Cardiac fibroblast (primary cell): ENCODE measurements at regions not wholly inside any gene's neighbourhood (a gene's known extent, or its start where the extent isn't known, plus 50 kb on each side); places are given as distances from the start of the nearest gene placed in this dataset.

Source experiments
- DNase-seq, 2 donors: peaks; one replicate each; pipeline versions ENCODE4 v3.0.0 to v3.0.0-alpha.2; 2010; ENCODE audit warnings: low read depth in 2 of 2
- H3K4me3 ChIP-seq, 2 donors: replicated peaks in 1 of 2; 1 replicate in 1 of 2; 2 replicates in 1 of 2; pipeline ENCODE4 v1.5.1; 2011; ENCODE audit warnings: low read depth in 2 of 2, low read length in 2 of 2, mild to moderate bottlenecking in 2 of 2, moderate library complexity in 1 of 2
- CTCF ChIP-seq: IDR thresholded peaks from one replicate; pipeline ENCODE4 v1.5.1; 2011; ENCODE audit warnings: low read depth, mild to moderate bottlenecking, low read length, inconsistent platforms

GRCh38 chr11:92642177-92642931 lies 327.1 kb upstream of the MTNR1B start:
- TF ChIP-seq CTCF = no peak
- H3K4me3 ChIP-seq = no peak overlapping the region
- no peak for DNase-seq

- no peak for TF ChIP-seq CTCF
These were observed 325.6 kb upstream of the MTNR1B start for GRCh38 chr11:92643827-92644226.

DNA sequence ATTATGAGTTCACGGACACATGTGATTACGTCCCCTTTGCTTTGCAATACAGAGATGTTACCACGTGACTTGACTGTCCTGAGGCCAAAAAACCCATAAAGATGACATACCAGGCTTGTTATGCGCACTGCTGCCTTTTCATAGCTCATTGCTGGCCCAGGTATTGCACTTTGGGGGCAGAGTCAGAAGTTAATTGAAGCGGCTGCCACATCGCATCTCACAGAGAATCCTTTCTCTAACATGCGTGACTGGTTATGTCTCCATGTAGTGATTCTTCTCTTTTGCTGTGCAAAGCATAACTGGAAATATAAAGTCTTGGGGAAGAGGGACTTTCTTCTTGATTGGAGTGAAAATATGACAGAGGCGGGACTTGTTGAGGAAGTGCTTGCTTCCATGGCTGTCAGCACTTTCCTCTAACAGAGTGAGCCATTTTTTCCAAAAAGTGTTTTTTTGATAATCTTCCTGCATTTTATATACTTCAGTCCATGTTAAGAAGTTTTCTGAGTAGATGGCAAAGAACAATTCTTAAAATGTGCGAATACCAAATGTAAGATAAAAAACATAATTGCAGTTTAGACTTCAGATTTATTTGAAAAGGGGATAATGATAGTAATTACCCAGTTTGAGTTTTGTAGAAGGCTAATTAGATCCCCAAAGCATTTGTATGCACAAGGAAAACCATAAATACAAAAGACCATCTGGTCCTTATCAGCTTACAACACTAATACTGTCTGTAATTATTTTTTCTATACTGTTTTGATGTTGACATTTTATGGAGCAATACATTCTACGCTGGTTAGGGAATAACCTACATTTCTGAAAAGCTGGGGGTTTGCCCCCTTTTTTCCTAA lies 324.6 kb upstream of the MTNR1B start:
- no peak for TF ChIP-seq CTCF
- no peak for DNase-seq
- H3K4me3 ChIP-seq = no peak overlapping the region

More at GRCh38 chr11:92643827-92644226, 325.6 kb upstream of the MTNR1B start:
- no peak for DNase-seq
- no peak overlapping the region for H3K4me3 ChIP-seq

DNA sequence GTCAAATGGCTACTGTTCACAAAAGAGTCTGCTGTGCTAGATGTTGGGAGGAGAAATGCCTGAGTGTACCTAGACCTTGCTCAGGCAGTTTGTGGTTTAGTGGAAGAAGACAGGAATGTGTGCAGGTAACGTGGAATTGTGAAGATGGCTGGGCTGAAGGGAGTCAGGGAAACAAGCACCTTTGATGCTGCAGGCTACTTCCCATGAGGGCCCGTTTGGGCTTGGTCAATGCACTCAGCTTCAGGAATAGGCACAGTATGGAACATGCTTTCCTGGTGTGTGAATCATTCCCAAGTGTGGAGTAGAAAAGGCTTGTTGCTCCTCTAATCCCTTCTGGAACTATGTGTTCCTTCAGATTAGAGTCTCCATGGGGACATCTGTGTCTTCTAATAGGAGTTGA lies 318.3 kb upstream of the MTNR1B start:
- TF ChIP-seq CTCF = no peak
- DNase-seq = no peak
- H3K4me3 ChIP-seq = no peak overlapping the region

DNA sequence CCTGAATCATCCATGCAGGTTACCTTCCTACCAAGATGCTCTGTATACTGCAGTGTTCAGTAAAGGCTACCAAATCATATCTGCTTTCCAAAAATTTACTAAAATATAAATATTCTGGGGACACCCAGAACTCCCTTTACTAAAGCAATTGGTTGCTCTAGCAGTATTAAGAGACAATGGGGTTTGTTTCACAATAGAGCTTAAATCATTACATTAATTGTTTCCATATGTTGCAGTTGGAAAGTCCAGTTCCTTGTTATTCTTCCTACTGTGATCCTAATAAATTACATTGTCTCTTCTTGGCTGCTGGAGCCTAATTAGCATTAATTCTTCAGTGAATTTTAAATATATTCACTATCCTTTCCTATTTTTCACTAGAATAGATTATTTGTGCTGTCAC lies 316.0 kb upstream of the MTNR1B start:
- TF ChIP-seq CTCF = no peak
- DNase-seq = no peak
- no peak overlapping the region for H3K4me3 ChIP-seq

- TF ChIP-seq CTCF = no peak
- DNase-seq = no peak
- no peak overlapping the region for H3K4me3 ChIP-seq
These were observed 312.7 kb upstream of the MTNR1B start for GRCh38 chr11:92656783-92657182.
